Right kidney (tissue), 1 donor: ENCODE measurements at regions not wholly inside any gene's neighbourhood (a gene's known extent, or its start where the extent isn't known, plus 50 kb on each side); places are given as distances from the start of the nearest gene placed in this dataset.

Experiments
- DNase-seq: peaks from one replicate; pipeline ENCODE4 v3.0.0-alpha.2; 2016

DNA sequence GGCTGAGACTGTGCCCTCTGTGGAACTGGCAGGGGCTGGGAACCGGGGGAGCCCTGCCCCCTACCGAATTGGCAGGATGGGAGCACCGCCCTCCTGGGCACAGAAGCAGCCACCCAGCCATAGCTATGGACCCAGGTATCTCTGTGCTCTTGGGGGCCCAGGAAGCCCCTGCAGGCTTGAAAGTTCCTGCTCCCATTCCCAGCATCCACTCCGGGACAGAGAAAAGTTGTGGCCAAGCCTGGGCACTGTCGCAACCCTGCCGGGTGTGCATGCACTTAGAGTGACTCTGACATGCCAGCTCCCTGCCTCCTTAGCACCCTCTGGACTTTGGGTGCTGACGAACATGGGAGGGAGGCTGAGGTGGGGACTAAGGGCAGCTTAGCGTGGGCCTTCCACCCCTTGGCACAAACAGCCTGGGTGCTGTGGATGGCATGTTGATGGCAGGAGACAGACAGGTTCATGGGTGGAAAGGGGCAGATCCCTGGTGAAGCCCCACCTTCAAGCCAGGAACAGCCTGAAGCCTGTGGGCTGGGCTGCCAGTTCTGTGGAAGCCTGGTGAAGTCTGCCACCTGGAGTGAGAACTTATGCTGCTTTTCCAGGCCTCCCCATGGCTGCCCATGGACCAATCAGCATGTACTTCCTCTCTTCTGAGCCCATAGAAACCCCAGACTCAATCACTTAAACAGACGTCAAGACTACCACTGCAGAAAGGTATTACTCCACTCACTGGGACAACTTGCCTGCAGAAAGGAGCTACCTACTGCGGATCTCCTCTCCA is 279.0 kb downstream of the ATXN7L3B start:
- no peak for DNase-seq

DNA sequence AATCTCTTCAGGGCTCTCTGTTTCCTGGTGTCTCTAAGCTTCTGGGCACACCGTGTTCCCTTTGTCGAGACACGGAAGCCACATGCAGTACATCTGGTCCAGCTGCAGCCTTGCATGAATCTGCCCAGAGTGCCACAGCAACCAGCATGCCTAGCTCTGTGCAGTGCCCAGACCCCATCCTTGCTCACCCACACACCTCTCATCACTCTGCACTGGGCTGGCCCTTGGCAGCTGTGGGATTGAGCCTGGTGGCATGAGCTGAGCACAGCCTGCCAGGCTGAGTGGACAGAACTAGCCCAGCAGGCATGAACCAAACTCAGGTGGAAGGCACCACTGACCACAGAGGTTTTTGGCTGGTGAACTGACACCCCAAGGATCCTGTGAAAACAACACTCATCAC is 279.9 kb downstream of the ATXN7L3B start:
- no peak for DNase-seq

DNA sequence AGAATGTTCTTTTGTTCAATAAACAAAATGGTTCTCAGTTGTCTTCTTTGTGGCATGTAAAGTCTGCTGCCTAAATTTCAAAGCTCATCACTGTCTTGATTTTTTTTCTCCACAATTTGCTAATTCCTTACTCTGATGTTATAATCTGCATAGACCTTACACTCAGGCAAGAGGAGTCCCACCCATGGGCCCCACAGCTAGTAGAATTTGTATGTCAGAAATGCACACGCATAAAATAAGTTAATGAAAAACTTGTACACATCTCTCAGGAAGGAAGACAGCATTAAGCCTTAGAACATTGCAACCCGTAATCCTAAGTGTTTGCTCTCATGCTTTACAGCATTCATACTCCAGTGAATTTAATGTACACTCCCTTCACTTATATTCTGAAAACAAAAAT is 280.8 kb downstream of the ATXN7L3B start:
- no peak for DNase-seq

DNA sequence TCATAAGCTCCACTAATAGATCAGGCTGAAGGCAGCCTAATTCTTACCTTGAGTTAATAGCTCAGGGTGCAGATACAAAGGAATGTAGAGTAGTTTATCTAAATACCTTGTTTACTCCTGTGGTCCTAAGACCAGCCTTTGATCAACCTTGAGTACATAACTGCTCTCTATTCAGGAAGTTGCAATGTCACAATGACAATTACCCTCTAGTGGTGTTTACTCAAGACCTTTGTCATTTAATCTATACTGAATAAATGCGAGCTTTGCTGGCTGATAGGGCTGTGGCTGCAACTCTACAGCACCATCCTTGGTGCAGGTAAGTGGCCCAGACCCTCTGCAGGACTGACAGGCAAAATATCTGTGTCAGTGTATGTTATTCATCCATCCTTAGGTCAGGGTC is 282.7 kb downstream of the ATXN7L3B start:
- no peak for DNase-seq

DNA sequence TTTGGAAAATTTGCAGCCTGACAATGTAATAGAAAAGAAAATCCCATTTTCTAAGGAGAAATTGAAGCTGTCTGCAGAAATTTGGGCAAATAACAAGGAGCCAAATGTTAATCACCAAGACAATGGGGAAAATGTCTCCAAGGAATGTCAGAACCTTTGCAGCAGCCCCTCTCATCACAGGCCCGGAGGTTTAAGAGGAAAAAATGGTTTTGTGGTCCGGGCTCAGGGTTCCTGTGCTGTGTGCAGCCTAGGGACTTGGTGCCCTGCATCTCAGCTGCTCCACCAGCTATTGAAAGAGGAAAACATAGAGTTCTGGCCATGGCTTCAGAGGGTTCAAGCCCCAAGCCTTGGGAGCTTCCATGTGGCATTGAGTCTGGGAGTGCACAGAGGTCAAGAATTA is 298.9 kb downstream of the ATXN7L3B start:
- DNase-seq: no peak

DNA sequence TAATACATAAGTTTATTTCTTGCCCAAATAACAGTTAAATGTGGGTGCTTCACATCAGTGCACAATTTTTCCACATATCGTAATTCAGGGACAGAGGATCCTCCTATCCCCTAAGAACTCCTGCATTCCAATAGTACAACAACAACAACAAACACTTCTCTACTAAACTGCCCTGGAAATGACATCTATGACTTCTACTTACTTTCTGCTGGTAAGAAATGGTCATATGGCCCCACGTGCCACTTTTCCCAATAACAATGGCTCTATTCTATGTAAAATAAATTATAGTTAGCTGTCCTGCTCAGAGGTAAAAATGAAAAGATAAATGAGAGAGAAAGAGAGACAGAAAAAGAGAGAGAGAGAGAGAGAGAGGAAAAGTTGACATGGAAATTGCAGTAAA is 308.5 kb downstream of the ATXN7L3B start:
- no peak for DNase-seq

DNA sequence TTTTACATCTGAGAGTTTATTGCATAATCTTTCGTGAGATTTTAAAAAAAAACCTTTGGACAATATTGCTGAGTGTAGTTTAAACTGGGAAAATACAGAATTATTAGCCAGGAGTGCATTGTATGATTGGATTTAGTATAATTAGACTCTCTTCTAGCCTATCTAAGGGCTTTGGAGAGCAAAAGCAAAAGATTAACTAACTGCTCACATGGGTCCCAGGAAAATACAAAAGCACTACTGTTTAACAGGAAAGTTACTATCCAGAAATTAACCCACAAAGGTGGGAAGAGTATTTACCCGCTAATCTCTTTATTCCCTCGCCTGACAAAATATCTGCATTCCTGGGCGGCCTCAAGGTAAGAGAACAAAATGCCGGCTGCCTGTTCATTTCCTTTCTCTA is 309.5 kb downstream of the ATXN7L3B start:
- DNase-seq: no peak

DNA sequence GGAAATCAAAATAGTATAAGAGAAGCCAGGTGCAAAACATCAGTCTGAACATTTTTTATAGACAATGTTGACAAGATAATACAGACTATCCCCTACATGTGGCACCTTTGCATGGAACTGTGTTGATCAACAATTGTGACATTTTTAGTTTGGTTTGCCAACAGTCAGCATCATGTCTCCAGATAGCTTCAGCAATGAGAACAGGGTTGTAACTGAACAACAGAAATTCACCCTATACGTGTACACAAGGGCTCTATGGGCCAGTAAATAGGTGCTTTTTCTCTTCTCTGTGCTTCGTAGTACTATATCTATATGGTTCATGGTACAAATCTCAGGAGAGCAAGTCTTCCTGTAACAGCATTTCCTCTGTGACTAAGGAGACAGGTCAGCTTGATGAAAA is 310.4 kb downstream of the ATXN7L3B start:
- DNase-seq: no peak

DNA sequence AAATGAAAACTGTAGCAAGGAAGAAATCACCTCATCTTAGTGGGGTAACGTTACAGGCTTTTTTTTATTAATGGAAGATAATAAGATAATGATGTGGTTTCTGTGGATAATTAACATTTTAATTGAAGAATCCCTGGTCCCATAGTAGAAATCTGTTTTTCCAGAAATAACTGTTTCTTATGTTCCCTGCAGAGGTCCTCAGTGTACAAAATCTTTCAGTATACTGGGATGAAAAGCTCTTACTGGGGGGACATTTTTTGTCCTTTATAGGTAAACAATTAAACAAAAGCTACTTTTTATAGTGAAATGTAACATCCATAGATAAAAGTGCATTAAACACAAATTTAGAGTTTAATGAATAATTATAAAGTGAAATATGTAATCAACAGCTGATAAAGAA is 312.2 kb downstream of the ATXN7L3B start:
- DNase-seq: no peak

DNA sequence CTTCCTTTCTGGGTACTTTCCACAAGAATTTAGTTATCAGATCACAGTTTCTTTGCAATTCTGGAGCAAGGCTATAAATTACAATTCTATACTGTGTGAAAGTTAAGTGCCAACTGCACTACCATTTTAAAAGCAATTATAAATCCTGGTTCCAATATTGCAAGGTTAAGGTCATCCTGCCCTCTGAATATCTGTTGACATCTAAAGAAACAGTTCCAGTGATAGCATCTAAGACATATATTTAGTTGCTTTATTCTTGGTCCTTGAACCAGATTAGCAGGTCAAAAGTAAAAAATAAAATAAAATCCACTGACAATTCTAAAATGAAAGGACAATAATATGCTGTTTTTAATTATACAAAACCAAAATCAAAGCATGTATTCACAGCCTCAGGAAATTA is 334.2 kb downstream of the ATXN7L3B start:
- no peak for DNase-seq

DNA sequence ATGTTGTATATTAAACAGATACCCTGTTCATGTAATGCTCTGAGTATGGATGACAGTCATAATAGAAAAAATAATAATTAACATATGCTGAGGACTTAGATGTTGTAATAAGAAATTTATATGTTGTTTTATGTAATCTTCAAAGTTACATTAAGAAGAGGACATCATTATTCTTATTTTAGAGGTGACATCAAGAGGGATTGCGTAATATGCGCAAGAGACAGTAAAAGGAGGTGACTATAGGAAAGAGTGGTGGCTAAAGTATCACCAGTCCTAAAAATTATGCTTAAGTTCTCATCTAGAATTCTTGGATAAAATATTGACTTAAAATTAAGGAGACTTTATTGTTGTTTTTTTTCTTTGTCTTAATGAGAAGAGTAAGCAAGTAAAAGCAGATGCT is 323.9 kb downstream of the KCNC2 start:
- no peak for DNase-seq

DNA sequence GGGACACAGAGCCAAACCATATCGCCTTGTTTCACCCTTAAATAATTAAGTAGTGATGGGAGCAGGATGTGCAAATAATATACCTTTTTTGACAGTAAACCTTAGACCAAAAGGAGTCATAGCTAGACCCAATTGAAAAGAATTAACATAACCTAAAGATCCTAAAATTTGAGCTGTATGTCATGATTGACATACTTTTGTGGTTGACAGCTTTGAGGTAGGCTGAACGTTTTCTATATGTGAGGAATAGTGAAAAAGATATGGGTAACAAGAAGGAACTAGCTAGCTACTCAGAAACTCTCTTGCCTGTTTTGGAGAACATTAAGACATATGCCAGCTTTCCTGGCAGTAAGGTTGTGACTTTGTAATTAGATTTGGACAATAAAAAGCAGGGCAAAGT is 320.6 kb downstream of the KCNC2 start:
- DNase-seq: no peak

DNA sequence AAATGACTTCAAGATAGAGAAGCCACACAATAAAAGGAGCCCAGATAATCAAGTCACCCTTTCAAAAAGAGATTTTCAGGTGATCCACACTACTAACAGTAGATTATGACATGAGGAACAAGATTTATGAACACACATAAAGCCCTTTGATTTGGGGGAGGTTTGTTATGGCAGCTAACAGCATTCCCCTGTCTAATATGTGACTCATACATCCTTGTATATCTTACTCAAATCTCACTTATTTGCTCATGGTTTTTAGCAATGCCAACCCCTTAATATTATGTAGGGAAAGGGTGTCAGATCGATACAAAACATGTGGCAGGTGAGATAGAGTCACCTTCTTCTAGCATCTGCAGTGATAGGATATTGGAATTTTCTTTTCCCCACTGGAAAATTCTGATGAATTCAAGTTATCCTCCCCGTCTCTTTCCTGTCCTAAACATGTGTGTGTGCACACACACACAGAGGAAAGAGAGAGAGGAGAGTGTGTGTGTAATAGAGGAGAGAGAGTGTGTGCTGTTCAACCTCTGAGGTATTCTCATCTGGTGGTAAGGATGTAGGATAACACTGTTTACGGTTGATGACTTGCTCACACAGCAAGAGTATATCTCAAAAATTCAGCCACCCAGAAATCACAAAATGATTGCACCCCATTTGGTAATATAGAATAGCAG is 319.9 kb downstream of the KCNC2 start:
- DNase-seq: no peak

DNA sequence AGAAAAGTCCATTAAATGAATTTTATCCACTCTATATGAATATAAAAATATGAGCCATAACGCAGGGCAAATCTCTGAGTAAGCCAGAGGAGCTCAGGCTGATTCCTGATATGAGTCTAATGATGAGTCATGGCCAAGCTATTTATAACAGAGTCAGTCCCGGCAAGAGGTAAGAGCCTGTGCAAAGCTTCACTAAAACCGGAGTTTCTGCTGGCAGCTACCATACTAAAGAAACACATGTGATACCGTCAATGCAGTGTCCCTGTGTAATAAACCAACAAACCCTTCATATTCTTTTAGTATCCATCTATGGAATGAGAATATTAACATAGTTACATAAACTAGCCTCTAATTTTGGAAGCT is 319.4 kb downstream of the KCNC2 start:
- DNase-seq: no peak

DNA sequence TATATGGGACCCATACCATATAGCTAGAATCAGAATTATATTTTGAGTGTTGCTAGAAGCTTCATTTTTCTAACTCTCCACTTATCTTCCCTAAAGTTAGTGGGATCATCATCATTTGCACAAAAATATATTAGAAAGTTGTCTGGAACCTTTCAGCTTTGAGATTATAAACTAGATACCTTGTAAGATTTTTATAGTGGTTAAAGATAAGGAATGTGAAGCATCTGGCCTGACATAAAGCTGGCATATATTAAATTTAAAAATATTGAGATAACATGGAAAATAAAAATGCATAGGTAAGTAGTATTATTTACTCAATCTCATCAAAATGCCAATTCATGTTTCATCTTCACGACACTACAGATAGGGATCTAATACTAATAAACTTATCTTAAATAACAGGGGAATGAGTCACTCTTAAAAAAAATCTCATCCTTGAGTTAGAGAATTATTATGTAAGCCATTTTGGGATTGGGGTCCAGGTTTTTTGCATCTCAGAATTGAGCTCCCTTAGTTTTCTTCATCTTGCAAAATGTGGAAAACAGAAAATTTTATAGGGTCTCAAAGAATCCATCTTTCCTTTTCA is 318.5 kb downstream of the KCNC2 start:
- no peak for DNase-seq

DNA sequence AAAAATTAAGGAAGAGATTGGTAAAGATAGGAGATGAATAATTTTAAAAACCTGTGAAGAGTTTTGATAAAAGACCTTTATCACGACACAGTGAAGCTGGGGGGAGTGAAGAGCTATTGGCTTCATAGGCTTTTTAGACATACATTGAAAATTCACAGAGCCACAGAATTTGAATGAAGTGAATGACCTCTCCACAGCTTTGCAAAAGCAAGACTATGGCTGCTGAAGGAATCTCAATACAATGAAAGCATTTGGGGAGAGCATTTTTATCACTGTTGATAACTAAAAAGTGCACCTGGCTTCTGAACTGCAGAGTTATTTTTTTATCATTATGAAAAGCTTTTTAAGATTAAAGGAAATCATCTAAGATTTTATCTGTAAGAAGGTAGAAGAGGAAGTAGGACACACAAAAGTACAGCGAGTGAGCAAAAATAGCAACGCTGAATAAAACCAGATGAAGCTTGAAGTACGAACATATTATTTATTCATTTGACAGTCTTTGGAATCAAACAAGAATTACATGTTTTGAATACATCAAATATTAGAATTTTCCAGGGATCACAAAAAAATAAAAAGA is 317.5 kb downstream of the KCNC2 start:
- DNase-seq: no peak

DNA sequence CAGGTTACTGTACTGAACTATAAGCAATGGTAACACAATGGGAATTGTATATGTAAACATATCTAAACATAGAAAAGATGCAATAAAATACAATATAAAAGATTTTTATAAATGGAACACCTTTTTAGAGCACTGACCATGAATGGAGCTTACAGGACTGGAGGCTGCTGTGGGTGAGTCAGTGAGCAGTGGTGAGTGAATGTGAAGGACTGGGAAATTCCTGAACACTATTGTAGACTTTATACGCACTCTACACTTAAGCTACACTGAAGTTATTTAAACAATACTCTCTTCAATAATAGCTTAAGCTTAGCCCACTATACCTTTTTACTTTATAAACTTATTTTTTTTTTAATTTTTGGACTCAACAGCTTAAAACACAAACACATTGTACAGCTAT is 313.5 kb downstream of the KCNC2 start:
- DNase-seq: no peak

DNA sequence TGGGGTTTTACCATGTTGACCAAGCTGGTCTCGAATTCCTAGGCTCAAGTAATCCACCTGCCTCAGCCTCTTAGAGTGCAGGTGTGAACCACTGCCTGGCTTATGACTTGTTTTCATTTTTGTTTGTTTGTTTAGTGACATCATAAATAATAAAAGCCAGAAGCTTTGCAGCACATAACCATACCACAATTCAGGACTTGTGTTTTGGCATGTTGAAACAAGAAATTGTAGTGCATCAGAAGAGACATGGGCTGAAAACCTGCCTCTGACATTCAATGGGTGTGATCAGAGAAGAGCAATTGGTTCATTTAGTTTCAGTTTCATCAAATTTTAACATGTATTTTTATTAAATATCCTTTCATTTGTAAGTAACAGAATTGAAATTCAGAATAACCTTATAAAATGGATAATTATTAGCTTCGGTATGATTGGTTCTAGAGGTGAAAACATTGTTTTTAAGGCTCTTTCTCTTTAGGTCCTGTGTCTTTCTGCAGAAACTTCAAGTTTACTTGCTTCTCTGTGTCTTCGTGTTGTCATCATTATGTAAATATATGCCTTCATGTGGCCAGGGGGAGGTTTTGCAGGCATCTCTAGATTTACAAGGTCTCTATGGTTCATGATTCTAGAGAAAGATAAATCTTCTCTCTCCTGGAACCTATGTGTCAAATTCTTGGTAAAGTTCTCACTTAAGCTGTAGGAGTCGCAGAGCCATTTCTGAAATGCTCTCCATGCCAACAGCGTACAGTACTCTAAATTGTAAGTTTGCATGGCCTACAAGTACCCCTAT is 312.0 kb downstream of the KCNC2 start:
- no peak for DNase-seq

DNA sequence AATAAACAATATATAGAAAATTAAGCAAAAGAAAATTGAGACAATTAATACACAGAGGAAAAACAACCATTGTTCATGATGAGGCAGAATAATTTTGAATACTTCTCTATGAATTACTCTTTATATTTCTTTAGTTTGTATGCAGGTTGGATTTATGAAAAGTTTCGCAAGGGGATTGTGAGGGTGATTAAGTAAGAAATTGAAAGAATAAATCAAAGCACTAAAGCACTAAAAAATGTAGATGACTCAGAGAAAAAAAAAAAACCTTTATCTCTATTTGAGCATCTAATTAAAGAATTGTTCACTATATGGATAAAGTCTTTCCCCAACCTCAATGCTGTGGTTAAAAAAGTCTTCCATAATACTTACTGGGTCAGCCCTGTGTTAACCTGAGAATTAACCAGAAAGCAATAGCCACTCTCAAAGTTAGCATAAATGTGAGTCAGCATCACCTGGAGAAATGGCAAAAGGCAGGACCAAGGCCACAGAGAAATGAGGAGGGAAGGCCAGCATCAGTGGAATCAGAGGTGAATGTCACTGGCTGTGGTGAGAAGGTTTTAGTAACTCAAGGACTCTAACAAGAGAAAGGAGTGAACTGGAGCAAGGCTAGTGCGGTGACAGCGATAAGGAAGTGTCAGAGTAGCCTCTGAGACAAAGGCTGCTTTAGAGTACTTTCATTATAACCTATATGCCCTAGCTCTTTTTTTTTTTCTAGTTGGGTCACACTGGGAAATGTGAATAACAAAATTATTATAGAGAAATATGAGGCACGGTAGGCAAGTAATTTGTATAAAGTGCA is 310.4 kb downstream of the KCNC2 start:
- no peak for DNase-seq

DNA sequence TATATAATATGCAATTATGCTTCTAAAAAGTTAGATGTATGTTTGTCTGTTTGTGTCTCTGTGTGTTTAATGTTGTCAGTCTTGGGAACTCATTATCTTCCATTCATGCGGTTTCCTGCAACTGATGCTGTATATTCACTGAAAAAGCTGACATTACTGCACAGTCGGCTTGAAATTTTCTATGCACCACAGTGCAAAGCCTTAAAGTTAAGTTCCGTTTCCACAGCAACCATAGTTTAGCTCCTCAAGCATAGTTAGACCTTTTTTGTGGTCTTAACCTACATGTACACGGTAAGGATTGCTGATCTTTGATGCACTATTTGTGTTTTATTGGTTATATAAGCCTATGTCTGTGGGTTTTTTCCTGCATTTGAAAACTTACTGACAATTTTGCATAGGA is 309.4 kb downstream of the KCNC2 start:
- no peak for DNase-seq

DNA sequence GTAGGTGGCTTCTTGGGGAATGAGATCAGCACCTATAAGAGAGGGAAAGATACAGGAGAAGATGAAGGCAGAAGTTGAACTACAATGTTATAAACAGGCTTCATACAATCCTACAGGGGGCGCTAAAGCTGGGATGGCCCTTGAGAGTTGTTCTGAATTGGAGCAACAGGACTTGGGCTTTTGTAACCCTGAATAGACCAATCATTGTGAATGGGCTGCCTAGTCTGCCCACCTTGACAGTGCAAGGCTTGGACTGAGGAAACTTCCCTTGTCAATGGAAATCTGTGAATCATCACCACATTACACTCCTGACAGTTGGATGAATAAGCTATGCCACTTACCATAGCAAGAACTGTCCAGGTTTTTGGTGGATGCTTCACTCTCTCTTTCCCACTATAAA is 306.1 kb downstream of the KCNC2 start:
- no peak for DNase-seq

DNA sequence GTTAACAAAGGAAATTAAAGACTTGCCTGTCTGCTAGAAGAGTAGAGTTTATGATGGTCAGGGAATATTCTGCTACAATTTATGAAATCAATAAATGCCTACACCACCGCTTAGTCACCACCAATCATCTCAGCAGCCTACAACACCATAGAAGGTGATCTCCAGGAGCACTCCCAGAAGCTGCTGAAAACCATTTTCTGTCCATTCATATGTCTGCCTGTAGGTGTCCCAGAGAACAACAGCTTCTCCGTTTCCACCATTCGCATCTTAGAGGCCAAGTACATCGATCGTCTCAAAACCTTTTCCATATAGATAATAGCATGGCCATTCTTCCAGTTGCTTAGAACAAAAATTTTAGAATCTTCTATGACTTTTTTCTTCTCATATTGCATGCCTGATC is 303.4 kb downstream of the KCNC2 start:
- DNase-seq: no peak
